ENCODE measurements at regions not wholly inside any gene's neighbourhood (a gene's known extent, or its start where the extent isn't known, plus 50 kb on each side); places are given as distances from the start of the nearest gene placed in this dataset.

GRCh38 chr4:156408749-156409148 lies 455.1 kb upstream of the CTSO start:
- BruUV-seq (replicated peaks) = no TSS peak
- no peaks in the 10 kb centered on the region for H3K9me2 ChIP-seq (ENCODE audit: insufficient read depth)
- no peak overlapping the region for H3K4me3 ChIP-seq (replicated peaks in 1 of 2; ENCODE audit: low read depth in 1 of 2, low read length in 2 of 2)
- ATAC-seq (no peak), DNase-seq (ENCODE audit: low read depth, low spot score) (no peak)
- H4K20me1 ChIP-seq (ENCODE audit: insufficient read depth) = no peaks in the 10 kb centered on the region
- no peak overlapping the region for H2AFZ ChIP-seq (ENCODE audit: low read depth, low read length, poor library complexity, severe bottlenecking)
- H3K9me3 ChIP-seq (ENCODE audit: control insufficient read depth in 1 of 2, insufficient read depth in 1 of 2, low read depth in 1 of 2, low read length in 2 of 2) = no peaks in the 10 kb centered on the region
- H3K4me1 ChIP-seq (ENCODE audit: control insufficient read depth in 1 of 2, insufficient read depth in 2 of 2, low read length in 2 of 2) = no peaks in the 10 kb centered on the region
- no peak overlapping the region for H3K4me2 ChIP-seq (ENCODE audit: low read length)
- ChIA-PET RAD21 (ENCODE audit: low non-redundant PET in 1 of 2, low total read pairs in 2 of 2, uncharacterized antibody in 2 of 2, unreplicated experiment in 2 of 2) (no interaction called here), POLR2A (no interaction called here), CTCF (no interaction called here)
- intact Hi-C loops (cut with micrococcal nuclease) = no loop called here
- H3K9ac ChIP-seq (ENCODE audit: low read length) = no peak overlapping the region
- no peak overlapping the region for H3K27ac ChIP-seq (ENCODE audit: low read depth, low read length)
- H3K79me2 ChIP-seq (ENCODE audit: insufficient read depth, low read length) = no peaks in the 10 kb centered on the region
- TF ChIP-seq POLR2AphosphoS5 (IDR thresholded peaks at IDR 0.05; ENCODE audit: low read depth, low read length) (no peak), ZNF274 (IDR thresholded peaks at IDR 0.05; ENCODE audit: low read depth, low read length) (no peak), CEBPB (IDR thresholded peaks at IDR 0.05; ENCODE audit: low read depth) (no peak), EGR1 (IDR thresholded peaks at IDR 0.05; ENCODE audit: low read depth) (no peak), FOSL1 (IDR thresholded peaks at IDR 0.05; ENCODE audit: low read depth) (no peak), YY1 (IDR thresholded peaks at IDR 0.05; ENCODE audit: extremely low read depth, insufficient replicate concordance, low read depth, low read length) (no peak), EZH2phosphoT487 (IDR thresholded peaks at IDR 0.05; ENCODE audit: borderline replicate concordance) (no peak), ZBTB33 (IDR thresholded peaks at IDR 0.05; ENCODE audit: extremely low read depth, insufficient replicate concordance, low read length) (no peak), TCF7L2 (IDR thresholded peaks at IDR 0.05; ENCODE audit: borderline replicate concordance, extremely low read depth, insufficient read depth, insufficient read length) (no peak), EZH2 (IDR thresholded peaks at IDR 0.05) (no peak), SIN3A (IDR thresholded peaks at IDR 0.05; ENCODE audit: low read depth) (no peak), ELF1 (IDR thresholded peaks at IDR 0.05; ENCODE audit: borderline replicate concordance, low read depth) (no peak), JUND (IDR thresholded peaks at IDR 0.05) (no peak), POLR2A (IDR thresholded peaks at IDR 0.05; ENCODE audit: borderline replicate concordance, extremely low read depth, insufficient read depth, insufficient read length) (no peak), CBX3 (IDR thresholded peaks at IDR 0.05; ENCODE audit: low read depth) (no peak), ZFX (IDR thresholded peaks at IDR 0.05) (no peak), SP1 (IDR thresholded peaks at IDR 0.05; ENCODE audit: low read depth) (no peak), CTCF (IDR thresholded peaks at IDR 0.05 in 2 of 3, conservative IDR thresholded peaks at IDR 0.05 in 1 of 3; ENCODE audit: borderline replicate concordance in 1 of 3, insufficient read depth in 1 of 3, low read depth in 2 of 3, low read length in 2 of 3) (no peak)
- H3K36me3 ChIP-seq (ENCODE audit: control insufficient read depth in 1 of 2, insufficient read depth in 2 of 2, low read length in 2 of 2) = no peaks in the 10 kb centered on the region
- H3K27me3 ChIP-seq (ENCODE audit: insufficient read depth, low read length) = no peaks in the 10 kb centered on the region

All from HCT116 (cell line).